ENCODE measurements at regions not wholly inside any gene's neighbourhood (a gene's known extent, or its start where the extent isn't known, plus 50 kb on each side); places are given as distances from the start of the nearest gene placed in this dataset.

GRCh38 chr11:122062763-122063162 lies 53.3 kb downstream of the BLID start:
- DNase-seq: no peak

- DNase-seq: no peak
Observed at GRCh38 chr11:122059565-122059964, 56.5 kb downstream of the BLID start.

- no peak for DNase-seq
Observed at GRCh38 chr11:122050021-122050690, 65.9 kb downstream of the BLID start.

- no peak for DNase-seq
Observed at GRCh38 chr11:122048401-122048800, 67.6 kb downstream of the BLID start.

- no peak for DNase-seq
Observed at GRCh38 chr11:122046846-122047245, 69.2 kb downstream of the BLID start.

GRCh38 chr11:122046438-122046837 lies 69.6 kb downstream of the BLID start:
- no peak for DNase-seq

GRCh38 chr11:122045181-122045586 lies 70.8 kb downstream of the BLID start:
- no peak for DNase-seq

- DNase-seq: no peak
Observed at GRCh38 chr11:122044086-122044485, 71.9 kb downstream of the BLID start.

- no peak for DNase-seq
Observed at GRCh38 chr11:122042981-122043380, 73.0 kb downstream of the BLID start.

GRCh38 chr11:122040464-122040863 lies 75.6 kb downstream of the BLID start:
- DNase-seq: no peak

- DNase-seq: no peak
Observed at GRCh38 chr11:122038543-122038942, 77.5 kb downstream of the BLID start.

- DNase-seq: no peak
Observed at GRCh38 chr11:122037911-122038310, 78.1 kb downstream of the BLID start.

- no peak for DNase-seq
Observed at GRCh38 chr11:122036493-122036892, 79.5 kb downstream of the BLID start.

GRCh38 chr11:122036018-122036417 lies 80.0 kb downstream of the BLID start:
- DNase-seq: no peak

- DNase-seq: no peak
Observed at GRCh38 chr11:122033631-122034030, 82.4 kb downstream of the BLID start.

GRCh38 chr11:122033193-122033592 lies 82.8 kb downstream of the BLID start:
- no peak for DNase-seq

- no peak for DNase-seq
Observed at GRCh38 chr11:122032317-122032716, 83.7 kb downstream of the BLID start.

GRCh38 chr11:122031813-122032212 lies 84.2 kb downstream of the BLID start:
- no peak for DNase-seq

GRCh38 chr11:122030286-122030685 lies 85.7 kb downstream of the BLID start:
- DNase-seq: no peak

- no peak for DNase-seq
Observed at GRCh38 chr11:122028545-122028944, 87.5 kb downstream of the BLID start.

GRCh38 chr11:122028036-122028435 lies 88.0 kb downstream of the BLID start:
- no peak for DNase-seq

- no peak for DNase-seq
Observed at GRCh38 chr11:122025757-122026156, 90.3 kb downstream of the BLID start.

- no peak for DNase-seq
Observed at GRCh38 chr11:122024278-122024677, 91.7 kb downstream of the BLID start.

- DNase-seq: no peak
Observed at GRCh38 chr11:122023614-122024250, 92.3 kb downstream of the BLID start.

Data from left kidney (tissue), 1 donor.